Astrocyte (in vitro differentiated cells and primary cell): ENCODE measurements at regions not wholly inside any gene's neighbourhood (a gene's known extent, or its start where the extent isn't known, plus 50 kb on each side); places are given as distances from the start of the nearest gene placed in this dataset.

Experiments used
- DNase-seq: peaks from one replicate; pipeline ENCODE4 v3.0.0-alpha.2; 2010; ENCODE audit warnings: low read depth
- FAIRE-seq: peaks from 2 replicates; lab custom pipeline; 2011; peaks lifted over from hg19 to GRCh38; lab: Jason Lieb, UNC
- H2AFZ ChIP-seq: 2 replicates; pipeline ENCODE4 v1.6.0; 2012; ENCODE audit warnings: low read depth, low read length, inconsistent platforms
- H3K27ac ChIP-seq: 2 replicates; pipeline ENCODE4 v1.5.1; 2011; ENCODE audit warnings: low read depth, low read length, inconsistent platforms
- H3K27me3 ChIP-seq: 2 replicates; pipeline ENCODE4 v1.6.0; 2011; ENCODE audit warnings: low read length, inconsistent platforms; ENCODE audit not compliant: insufficient read depth
- H3K36me3 ChIP-seq: 2 replicates; pipeline ENCODE4 v1.5.1; 2011; ENCODE audit warnings: low read length, inconsistent platforms; ENCODE audit not compliant: insufficient read depth
- H3K4me1 ChIP-seq: 2 replicates; pipeline ENCODE4 v1.5.1; 2011; ENCODE audit warnings: low read length, inconsistent platforms; ENCODE audit not compliant: insufficient read depth
- H3K4me2 ChIP-seq: 2 replicates; pipeline ENCODE4 v1.6.0; 2012; ENCODE audit warnings: low read length, inconsistent platforms
- H3K4me3 ChIP-seq: 2 replicates; pipeline ENCODE4 v1.5.1; 2011; ENCODE audit warnings: low read depth, mild to moderate bottlenecking, low read length, inconsistent platforms; ENCODE audit not compliant: insufficient read depth
- H3K79me2 ChIP-seq: 2 replicates; pipeline ENCODE4 v1.6.0; 2012; ENCODE audit warnings: mild to moderate bottlenecking, low read length, inconsistent platforms; ENCODE audit not compliant: insufficient read depth
- H3K9ac ChIP-seq: 2 replicates; pipeline ENCODE4 v1.6.0; 2012; ENCODE audit warnings: mild to moderate bottlenecking, low read length, inconsistent platforms
- H3K9me3 ChIP-seq: 2 replicates; pipeline ENCODE4 v1.5.1; 2012; ENCODE audit warnings: low read depth, mild to moderate bottlenecking, low read length, inconsistent platforms; ENCODE audit not compliant: insufficient read depth
- H4K20me1 ChIP-seq: 2 replicates; pipeline ENCODE4 v1.6.0; 2012; ENCODE audit warnings: low read length, inconsistent platforms; ENCODE audit not compliant: insufficient read depth
- H3K27ac Mint-ChIP-seq: one replicate; pipeline ENCODE4 v1.8.0; 2021; ENCODE audit warnings: mild to moderate bottlenecking, mixed read lengths; ENCODE audit not compliant: unreplicated experiment
- H3K27me3 Mint-ChIP-seq: one replicate; pipeline ENCODE4 v1.8.0; 2021; ENCODE audit warnings: low read depth, mixed read lengths; ENCODE audit not compliant: unreplicated experiment
- H3K36me3 Mint-ChIP-seq: one replicate; pipeline ENCODE4 v1.8.0; 2021; ENCODE audit warnings: low read depth, mixed read lengths; ENCODE audit not compliant: unreplicated experiment
- H3K4me1 Mint-ChIP-seq: one replicate; pipeline ENCODE4 v1.8.0; 2021; ENCODE audit warnings: low read depth, mixed read lengths; ENCODE audit not compliant: unreplicated experiment
- H3K4me3 Mint-ChIP-seq: one replicate; pipeline ENCODE4 v1.8.0; 2021; ENCODE audit warnings: mild to moderate bottlenecking, moderate library complexity, mixed read lengths; ENCODE audit not compliant: unreplicated experiment
- H3K9me3 Mint-ChIP-seq: one replicate; pipeline ENCODE4 v1.8.0; 2021; ENCODE audit warnings: mild to moderate bottlenecking, mixed read lengths; ENCODE audit not compliant: unreplicated experiment
- EZH2 ChIP-seq: IDR thresholded peaks from 2 replicates; pipeline ENCODE4 v1.6.1; 2012; ENCODE audit warnings: mild to moderate bottlenecking, low read length, inconsistent platforms; ENCODE audit not compliant: insufficient read depth
- TF ChIP-seq, protein P1 (sequence below): IDR thresholded peaks from 2 replicates; pipeline ENCODE4 v1.5.1; 2011; ENCODE audit warnings: low read depth, mild to moderate bottlenecking, inconsistent platforms, low read length, moderate library complexity; ENCODE audit not compliant: insufficient read depth

DNA sequence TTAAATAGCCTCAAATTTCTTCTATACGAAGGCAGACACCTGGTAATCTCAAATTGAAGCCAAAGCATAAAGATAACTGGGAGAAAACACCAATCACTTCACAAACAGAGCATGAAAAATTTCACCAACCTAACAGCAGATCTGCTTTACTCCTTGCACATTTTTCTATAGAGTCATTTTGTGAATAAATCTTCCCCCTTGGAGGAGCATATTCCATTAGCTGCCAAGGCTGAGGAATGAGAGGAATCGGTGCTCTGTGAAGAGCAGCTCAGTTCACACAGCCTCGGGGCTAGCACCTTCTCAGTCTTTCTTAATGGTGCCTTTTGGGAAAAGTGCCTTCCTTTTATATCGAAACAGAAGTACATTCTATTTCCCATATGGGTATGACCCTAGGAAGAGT is 1313.7 kb upstream of the NRXN1 start:
- Histone ChIP-seq H3K4me2 (no peak overlapping the region), H4K20me1 (no peaks in the 10 kb centered on the region), H3K27ac (no peak overlapping the region), H3K4me3 (no peak overlapping the region), H3K79me2 (no peaks in the 10 kb centered on the region), H3K27me3 (no peaks in the 10 kb centered on the region), H3K9ac (no peak overlapping the region), H3K9me3 (no peaks in the 10 kb centered on the region), H2AFZ (no peak overlapping the region), H3K4me1 (no peaks in the 10 kb centered on the region), H3K36me3 (no peaks in the 10 kb centered on the region)
- H3K27me3 Mint-ChIP-seq, result no peaks in the 10 kb centered on the region
- no peak for FAIRE-seq
- no peak for DNase-seq
- no peak overlapping the region for H3K4me3 Mint-ChIP-seq
- no peaks in the 10 kb centered on the region for H3K36me3 Mint-ChIP-seq
- H3K4me1 Mint-ChIP-seq, result no peaks in the 10 kb centered on the region
- no peak for TF ChIP-seq EZH2
- TF ChIP-seq, protein P1, sequence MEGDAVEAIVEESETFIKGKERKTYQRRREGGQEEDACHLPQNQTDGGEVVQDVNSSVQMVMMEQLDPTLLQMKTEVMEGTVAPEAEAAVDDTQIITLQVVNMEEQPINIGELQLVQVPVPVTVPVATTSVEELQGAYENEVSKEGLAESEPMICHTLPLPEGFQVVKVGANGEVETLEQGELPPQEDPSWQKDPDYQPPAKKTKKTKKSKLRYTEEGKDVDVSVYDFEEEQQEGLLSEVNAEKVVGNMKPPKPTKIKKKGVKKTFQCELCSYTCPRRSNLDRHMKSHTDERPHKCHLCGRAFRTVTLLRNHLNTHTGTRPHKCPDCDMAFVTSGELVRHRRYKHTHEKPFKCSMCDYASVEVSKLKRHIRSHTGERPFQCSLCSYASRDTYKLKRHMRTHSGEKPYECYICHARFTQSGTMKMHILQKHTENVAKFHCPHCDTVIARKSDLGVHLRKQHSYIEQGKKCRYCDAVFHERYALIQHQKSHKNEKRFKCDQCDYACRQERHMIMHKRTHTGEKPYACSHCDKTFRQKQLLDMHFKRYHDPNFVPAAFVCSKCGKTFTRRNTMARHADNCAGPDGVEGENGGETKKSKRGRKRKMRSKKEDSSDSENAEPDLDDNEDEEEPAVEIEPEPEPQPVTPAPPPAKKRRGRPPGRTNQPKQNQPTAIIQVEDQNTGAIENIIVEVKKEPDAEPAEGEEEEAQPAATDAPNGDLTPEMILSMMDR, result no peak
- no peaks in the 10 kb centered on the region for H3K9me3 Mint-ChIP-seq
- H3K27ac Mint-ChIP-seq, result no peak overlapping the region

DNA sequence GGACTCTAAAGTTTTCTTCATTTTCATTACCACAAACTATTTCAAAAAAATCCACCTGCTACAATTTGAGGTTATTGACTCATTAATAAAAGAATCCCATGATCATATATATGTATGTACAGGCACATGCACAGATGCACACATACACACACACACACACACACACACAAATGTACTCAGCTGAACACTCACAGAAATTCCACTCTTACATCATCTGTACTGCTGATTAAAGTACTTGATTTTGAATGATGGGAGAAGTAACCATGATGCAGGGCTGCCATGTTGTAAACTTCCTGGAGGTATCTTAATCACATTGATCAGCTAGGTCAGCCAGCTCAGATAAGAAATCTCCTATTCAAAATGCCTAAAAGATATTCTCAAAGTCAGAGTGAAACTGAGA is 1313.2 kb upstream of the NRXN1 start:
- FAIRE-seq, result no peak
- H2AFZ ChIP-seq, result no peak overlapping the region
- Mint-ChIP-seq H3K4me3 (no peak overlapping the region), H3K4me1 (no peaks in the 10 kb centered on the region), H3K36me3 (no peaks in the 10 kb centered on the region), H3K9me3 (no peaks in the 10 kb centered on the region), H3K27ac (no peak overlapping the region), H3K27me3 (no peaks in the 10 kb centered on the region)
- H3K27me3 ChIP-seq, result no peaks in the 10 kb centered on the region
- no peak for DNase-seq
- H3K79me2 ChIP-seq, result no peaks in the 10 kb centered on the region
- no peak overlapping the region for H3K4me3 ChIP-seq
- H3K4me2 ChIP-seq, result no peak overlapping the region
- no peaks in the 10 kb centered on the region for H3K9me3 ChIP-seq
- H3K4me1 ChIP-seq, result no peaks in the 10 kb centered on the region
- H3K9ac ChIP-seq, result no peak overlapping the region
- H4K20me1 ChIP-seq, result no peaks in the 10 kb centered on the region
- no peak overlapping the region for H3K27ac ChIP-seq
- H3K36me3 ChIP-seq, result no peaks in the 10 kb centered on the region
- TF ChIP-seq, protein P1, result no peak
- TF ChIP-seq EZH2, result no peak

DNA sequence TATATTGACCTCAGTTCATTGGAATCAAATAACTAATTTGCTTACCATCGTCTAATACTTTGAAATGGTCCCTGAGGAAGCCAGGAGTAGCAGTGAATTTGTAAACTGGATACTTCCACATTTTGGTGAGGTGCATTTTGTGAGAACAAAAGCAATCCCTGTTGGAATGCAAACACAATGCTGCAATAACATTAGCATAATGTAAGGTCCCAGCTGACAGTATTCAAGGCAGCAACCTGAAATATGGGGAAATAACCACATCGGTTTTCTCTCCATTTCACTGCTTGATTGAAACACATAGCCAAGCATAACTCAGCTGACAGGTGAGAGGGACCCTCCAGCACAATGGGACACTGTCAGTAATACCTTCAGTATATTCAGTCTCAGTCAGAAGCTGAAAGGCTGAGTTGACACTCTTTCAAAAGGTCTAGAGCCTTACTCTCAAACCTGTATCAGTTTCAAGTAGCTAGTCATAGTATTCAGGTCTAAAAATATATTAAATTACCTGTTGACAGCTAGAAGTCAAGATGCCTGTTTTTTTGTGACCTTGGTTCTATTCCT is 1311.9 kb upstream of the NRXN1 start:
- Histone ChIP-seq H3K79me2 (no peaks in the 10 kb centered on the region), H3K9me3 (no peaks in the 10 kb centered on the region), H3K27me3 (no peaks in the 10 kb centered on the region), H3K9ac (no peak overlapping the region), H3K27ac (no peak overlapping the region), H3K36me3 (no peaks in the 10 kb centered on the region), H3K4me1 (no peaks in the 10 kb centered on the region), H3K4me3 (no peak overlapping the region), H4K20me1 (no peaks in the 10 kb centered on the region), H2AFZ (no peak overlapping the region), H3K4me2 (no peak overlapping the region)
- no peak for FAIRE-seq
- no peaks in the 10 kb centered on the region for H3K36me3 Mint-ChIP-seq
- H3K4me1 Mint-ChIP-seq, result no peaks in the 10 kb centered on the region
- H3K27ac Mint-ChIP-seq, result no peak overlapping the region
- H3K27me3 Mint-ChIP-seq, result no peaks in the 10 kb centered on the region
- DNase-seq, result no peak
- H3K9me3 Mint-ChIP-seq, result no peaks in the 10 kb centered on the region
- no peak for TF ChIP-seq EZH2
- TF ChIP-seq, protein P1, result no peak
- H3K4me3 Mint-ChIP-seq, result no peak overlapping the region
